HEK293 (cell line): ENCODE measurements at regions not wholly inside any gene's neighbourhood (a gene's known extent, or its start where the extent isn't known, plus 50 kb on each side); places are given as distances from the start of the nearest gene placed in this dataset.

Experiments used
- ZBTB49 ChIP-seq: fragments of 450-650 bp; formaldehyde crosslinking; IDR thresholded peaks from 2 replicates; pipeline ENCODE4 v1.5.1; 2016; ENCODE audit warnings: missing biosample characterization, missing genetic modification characterization, low read depth
- ZNF19 ChIP-seq: fragments of 450-650 bp; formaldehyde crosslinking; IDR thresholded peaks from 2 replicates; pipeline ENCODE4; 2016; ENCODE audit warnings: missing biosample characterization, missing genetic modification characterization, low read depth

- TF ChIP-seq ZNF19 (tag by site-specific recombination) (no peak), ZBTB49 (tag by site-specific recombination) (no peak)
These were observed 106.2 kb downstream of the RTP5 start for GRCh38 chr2:241975593-241976284.
